B cell (primary cell): ENCODE measurements at regions not wholly inside any gene's neighbourhood (a gene's known extent, or its start where the extent isn't known, plus 50 kb on each side); places are given as distances from the start of the nearest gene placed in this dataset.

ENCODE experiments used
- ATAC-seq: fragments of 200-7000 bp; cut with Tn5 transposase; one replicate; pipeline ENCODE4 v1.10.0; 2021; ENCODE audit warnings: low read depth, mild to moderate bottlenecking, moderate number of reproducible peaks, moderate library complexity
- CTCF ChIA-PET: fragments of 350-600 bp; sonication (Branson Sonifier 250); formaldehyde crosslinking; loops from one replicate; lab custom pipeline; 2021; ENCODE audit warnings: antibody characterized with exemption, inconsistent platforms; lab: Charles Lee
- POLR2A ChIA-PET: fragments of 350-600 bp; sonication (Branson Sonifier 250); formaldehyde crosslinking; loops from one replicate; lab custom pipeline; 2021; ENCODE audit warnings: antibody characterized with exemption; lab: Charles Lee
- DNase-seq: peaks from one replicate; pipeline ENCODE4 v3.0.0; 2013
- H2AFZ ChIP-seq: 2 replicates; pipeline ENCODE4 v1.6.1; 2012; ENCODE audit warnings: mild to moderate bottlenecking, low read depth, low read length; ENCODE audit not compliant: insufficient read depth, poor library complexity, severe bottlenecking
- H3K27ac ChIP-seq, 2 donors: 1 replicate in 1 of 2; 2 replicates in 1 of 2; pipeline ENCODE4 v1.5.1; 2012 to 2013; ENCODE audit warnings: low read length in 2 of 2, mild to moderate bottlenecking in 2 of 2, moderate library complexity in 1 of 2
- H3K27me3 ChIP-seq, 4 experiments: fragments of 200-600 bp in 1 of 4; sonication (generic) in 1 of 4; replicated peaks in 1 of 4; 1 replicate in 2 of 4; 2 replicates in 2 of 4; pipeline versions ENCODE4 v1.6.1 to v1.7.0; 2013 to 2016; ENCODE audit warnings: low read length in 3 of 4, mild to moderate bottlenecking in 2 of 4, mixed read lengths in 1 of 4, moderate library complexity in 1 of 4; ENCODE audit not compliant: insufficient read depth in 4 of 4, control insufficient read depth in 3 of 4; ENCODE audit errors: control extremely low read depth in 1 of 4
- H3K36me3 ChIP-seq, 2 experiments: replicated peaks in 1 of 2; 1 replicate in 1 of 2; 2 replicates in 1 of 2; pipeline versions ENCODE4 v1.6.1 to v1.7.1; 2013; ENCODE audit warnings: low read length in 1 of 2; ENCODE audit not compliant: insufficient read depth in 2 of 2, control insufficient read depth in 1 of 2; ENCODE audit errors: control extremely low read depth in 1 of 2, extremely low read depth in 1 of 2
- H3K4me1 ChIP-seq, 2 donors: fragments of 200-600 bp in 1 of 2; sonication (generic) in 1 of 2; 1 replicate in 1 of 2; 2 replicates in 1 of 2; pipeline versions ENCODE4 v1.5.1 to v1.6.1; 2013 to 2017; ENCODE audit warnings: low read length in 2 of 2; ENCODE audit not compliant: control insufficient read depth in 2 of 2, insufficient read depth in 2 of 2
- H3K4me2 ChIP-seq: replicated peaks from 2 replicates; pipeline ENCODE3; 2012; ENCODE audit warnings: mild to moderate bottlenecking, low read depth, low read length; ENCODE audit not compliant: poor library complexity, severe bottlenecking
- H3K4me3 ChIP-seq, 5 experiments: fragments of 200-600 bp in 1 of 5; sonication (generic) in 1 of 5; 1 replicate in 3 of 5; 2 replicates in 2 of 5; pipeline versions ENCODE4 v1.5.1 to v1.7.0; 2011 to 2016; ENCODE audit warnings: low read length in 4 of 5, mild to moderate bottlenecking in 4 of 5, low read depth in 2 of 5, control low read depth in 1 of 5, moderate library complexity in 1 of 5; ENCODE audit not compliant: insufficient read depth in 1 of 5; ENCODE audit errors: control extremely low read depth in 1 of 5, extremely low read depth in 1 of 5
- H3K79me2 ChIP-seq: fragments of 200-600 bp; sonication (generic); one replicate; pipeline ENCODE4 v1.6.0; 2016; ENCODE audit warnings: low read length; ENCODE audit not compliant: control insufficient read depth, insufficient read depth
- H3K9ac ChIP-seq: fragments of 200-600 bp; sonication (generic); 2 replicates; pipeline ENCODE4 v1.6.1; 2017; ENCODE audit warnings: mild to moderate bottlenecking, low read length, moderate library complexity
- H3K9me3 ChIP-seq, 3 donors: one replicate each; pipeline versions ENCODE4 v1.6.1 to v1.7.1; 2013; ENCODE audit warnings: low read length in 2 of 3; ENCODE audit not compliant: control insufficient read depth in 2 of 3, insufficient read depth in 1 of 3; ENCODE audit errors: control extremely low read depth in 1 of 3
- H4K20me1 ChIP-seq: 2 replicates; pipeline ENCODE4 v1.6.0; 2012; ENCODE audit warnings: mild to moderate bottlenecking, low read length; ENCODE audit not compliant: insufficient read depth, control insufficient read depth, poor library complexity, severe bottlenecking
- H3K27ac Mint-ChIP-seq: one replicate; pipeline ENCODE4 v1.8.0; 2021; ENCODE audit warnings: mixed read lengths
- H3K27me3 Mint-ChIP-seq: one replicate; pipeline ENCODE4 v1.8.0; 2021; ENCODE audit warnings: mixed read lengths
- H3K4me1 Mint-ChIP-seq: one replicate; pipeline ENCODE4 v1.8.0; 2021; ENCODE audit warnings: mixed read lengths
- H3K4me3 Mint-ChIP-seq: one replicate; pipeline ENCODE4 v1.8.0; 2021; ENCODE audit warnings: mixed read lengths
- H3K9me3 Mint-ChIP-seq: one replicate; pipeline ENCODE4 v1.8.0; 2022; ENCODE audit warnings: mixed read lengths; ENCODE audit not compliant: insufficient read depth
- EZH2 ChIP-seq: IDR thresholded peaks from 2 replicates; pipeline ENCODE4 v1.6.1; 2012; ENCODE audit warnings: borderline replicate concordance, low read depth, mild to moderate bottlenecking, moderate library complexity, low read length; ENCODE audit not compliant: insufficient read depth, poor library complexity, severe bottlenecking
- WGBS: methylation state at CpG from one replicate; pipeline ENCODE4 v1.1.5; 2013; ENCODE audit warnings: missing lambda C conversion rate; ENCODE audit not compliant: insufficient coverage; 5-methylcytosine and 5-hydroxymethylcytosine counted together
- intact Hi-C: fragments of 100-400 bp; cut with micrococcal nuclease; formaldehyde crosslinking; loops from one replicate; pipeline ENCODE4 v1.10.0; 2022
- TF ChIP-seq, protein P1 (sequence below): fragments of 200-600 bp; IDR thresholded peaks from one replicate; pipeline ENCODE4 v1.8.0; 2022; ENCODE audit warnings: antibody characterized with exemption, mild to moderate bottlenecking

DNA sequence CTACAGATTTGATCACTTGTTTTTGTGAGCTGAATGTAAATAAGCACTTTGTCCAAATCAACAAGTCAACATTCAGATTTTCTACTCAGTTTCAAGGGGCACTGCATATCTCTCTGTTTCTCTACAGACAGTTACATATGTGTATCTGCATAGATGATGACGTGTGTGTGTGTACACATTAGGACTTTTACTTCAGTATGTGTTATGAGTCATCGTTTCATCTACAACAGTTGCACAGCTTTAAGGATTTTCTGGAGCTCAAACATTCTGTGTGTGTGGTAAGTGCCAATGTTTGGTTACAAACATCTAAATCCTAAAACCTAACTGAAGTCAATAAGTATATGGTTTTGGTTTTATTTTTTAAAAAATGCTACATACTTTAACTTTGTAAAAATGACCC, 494.5 kb upstream of the PBX1 start:
- Histone ChIP-seq H3K4me2 (no peak overlapping the region), H3K9ac (no peak overlapping the region), H3K79me2 (no peaks in the 10 kb centered on the region), H4K20me1 (no peaks in the 10 kb centered on the region), H3K27me3 (no peaks in the 10 kb centered on the region), H3K4me1 (no peaks in the 10 kb centered on the region), H3K36me3 (no peaks in the 10 kb centered on the region), H3K27ac (no peak overlapping the region), H2AFZ (no peak overlapping the region), H3K4me3 (no peak overlapping the region), H3K9me3 (peaks cover 0 to 13% (median 1%) of the 10 kb centered on the region in 3 donors)
- H3K27ac Mint-ChIP-seq, result no peak overlapping the region
- no peak overlapping the region for H3K4me3 Mint-ChIP-seq
- H3K4me1 Mint-ChIP-seq, result no peaks in the 10 kb centered on the region
- ChIA-PET POLR2A (no interaction called here), CTCF (no interaction called here)
- no peaks in the 10 kb centered on the region for H3K27me3 Mint-ChIP-seq
- peaks cover 3% of the 10 kb centered on the region for H3K9me3 Mint-ChIP-seq
- WGBS, result no CpG with 5 or more reads among the region's 2 CpGs
- DNase-seq, result no peak
- intact Hi-C loops, result no loop called here
- no peak for ATAC-seq
- TF ChIP-seq, protein P1, sequence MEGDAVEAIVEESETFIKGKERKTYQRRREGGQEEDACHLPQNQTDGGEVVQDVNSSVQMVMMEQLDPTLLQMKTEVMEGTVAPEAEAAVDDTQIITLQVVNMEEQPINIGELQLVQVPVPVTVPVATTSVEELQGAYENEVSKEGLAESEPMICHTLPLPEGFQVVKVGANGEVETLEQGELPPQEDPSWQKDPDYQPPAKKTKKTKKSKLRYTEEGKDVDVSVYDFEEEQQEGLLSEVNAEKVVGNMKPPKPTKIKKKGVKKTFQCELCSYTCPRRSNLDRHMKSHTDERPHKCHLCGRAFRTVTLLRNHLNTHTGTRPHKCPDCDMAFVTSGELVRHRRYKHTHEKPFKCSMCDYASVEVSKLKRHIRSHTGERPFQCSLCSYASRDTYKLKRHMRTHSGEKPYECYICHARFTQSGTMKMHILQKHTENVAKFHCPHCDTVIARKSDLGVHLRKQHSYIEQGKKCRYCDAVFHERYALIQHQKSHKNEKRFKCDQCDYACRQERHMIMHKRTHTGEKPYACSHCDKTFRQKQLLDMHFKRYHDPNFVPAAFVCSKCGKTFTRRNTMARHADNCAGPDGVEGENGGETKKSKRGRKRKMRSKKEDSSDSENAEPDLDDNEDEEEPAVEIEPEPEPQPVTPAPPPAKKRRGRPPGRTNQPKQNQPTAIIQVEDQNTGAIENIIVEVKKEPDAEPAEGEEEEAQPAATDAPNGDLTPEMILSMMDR, result no peak
- no peak for TF ChIP-seq EZH2

DNA sequence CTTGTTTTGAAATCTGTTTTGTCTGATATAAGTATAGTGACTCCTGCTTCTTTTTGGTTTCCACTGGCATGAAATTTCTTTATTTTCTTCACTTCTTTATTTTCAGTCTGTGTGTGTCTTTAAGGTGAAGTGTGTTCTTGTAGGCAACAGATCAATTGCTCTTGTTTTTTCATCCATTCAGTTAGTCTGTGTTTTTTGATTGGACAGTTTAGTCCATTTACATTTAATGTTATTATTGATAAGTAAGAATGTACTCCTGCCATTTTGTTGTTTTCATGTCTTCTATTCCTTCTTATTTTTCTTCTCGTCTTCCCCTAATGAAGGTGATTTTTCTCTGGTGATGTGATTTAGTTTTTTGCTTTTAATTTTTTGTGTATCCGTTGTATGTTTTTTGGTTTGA, 487.7 kb upstream of the PBX1 start:
- Histone ChIP-seq H3K4me1 (no peaks in the 10 kb centered on the region), H4K20me1 (no peaks in the 10 kb centered on the region), H2AFZ (no peak overlapping the region), H3K4me3 (no peak overlapping the region), H3K27ac (no peak overlapping the region), H3K36me3 (no peaks in the 10 kb centered on the region), H3K4me2 (no peak overlapping the region), H3K79me2 (no peaks in the 10 kb centered on the region), H3K9ac (no peak overlapping the region), H3K9me3 (peaks cover 1 to 14% (median 7%) of the 10 kb centered on the region in 3 donors), H3K27me3 (no peaks in the 10 kb centered on the region)
- no peak for TF ChIP-seq EZH2
- TF ChIP-seq, protein P1, result no peak
- H3K4me1 Mint-ChIP-seq, result no peaks in the 10 kb centered on the region
- no peaks in the 10 kb centered on the region for H3K27me3 Mint-ChIP-seq
- DNase-seq (no peak), ATAC-seq (no peak)
- H3K27ac Mint-ChIP-seq, result no peak overlapping the region
- ChIA-PET POLR2A (no interaction called here), CTCF (no interaction called here)
- WGBS, result no CpG with 5 or more reads among the region's 2 CpGs
- H3K9me3 Mint-ChIP-seq, result peaks cover 14% of the 10 kb centered on the region
- intact Hi-C loops, result no loop called here
- H3K4me3 Mint-ChIP-seq, result no peak overlapping the region
